GM18907 (cell line): ENCODE measurements at regions not wholly inside any gene's neighbourhood (a gene's known extent, or its start where the extent isn't known, plus 50 kb on each side); places are given as distances from the start of the nearest gene placed in this dataset.

Source experiments
- ATAC-seq: cut with Tn5 transposase; IDR thresholded peaks from one replicate; pipeline ENCODE4 v1.9.1; 2021; ENCODE audit warnings: mild to moderate bottlenecking, moderate library complexity; ENCODE audit not compliant: unreplicated experiment

GRCh38 chr5:74173241-74173640, 467.3 kb downstream of the ENC1 start:
- ATAC-seq = no peak

GRCh38 chr5:74169701-74170100, 470.8 kb downstream of the ENC1 start:
- ATAC-seq = no peak

GRCh38 chr5:74167930-74168315, 472.6 kb downstream of the ENC1 start:
- no peak for ATAC-seq

GRCh38 chr5:74167206-74167929, 473.2 kb downstream of the ENC1 start:
- no peak for ATAC-seq

- no peak for ATAC-seq
Measured at GRCh38 chr5:74166064-74166463, 474.5 kb downstream of the ENC1 start.

- no peak for ATAC-seq
Measured at GRCh38 chr5:74164725-74165235, 475.7 kb downstream of the ENC1 start.

GRCh38 chr5:74162524-74162923, 478.0 kb downstream of the ENC1 start:
- no peak for ATAC-seq

GRCh38 chr5:74161170-74161569, 479.4 kb downstream of the ENC1 start:
- no peak for ATAC-seq

GRCh38 chr5:74156728-74157383, 483.7 kb downstream of the ENC1 start:
- ATAC-seq = no peak

- ATAC-seq = no peak
Measured at GRCh38 chr5:74155501-74155900, 485.0 kb downstream of the ENC1 start.

GRCh38 chr5:74154526-74154925, 486.0 kb downstream of the ENC1 start:
- no peak for ATAC-seq

GRCh38 chr5:74153255-74153790, 487.2 kb downstream of the ENC1 start:
- no peak for ATAC-seq

GRCh38 chr5:74152625-74153254, 487.8 kb downstream of the ENC1 start:
- no peak for ATAC-seq

GRCh38 chr5:74152136-74152535, 488.4 kb downstream of the ENC1 start:
- ATAC-seq = no peak

- no peak for ATAC-seq
Measured at GRCh38 chr5:74149395-74149794, 491.1 kb downstream of the ENC1 start.

- ATAC-seq = no peak
Measured at GRCh38 chr5:74148321-74148720, 492.2 kb downstream of the ENC1 start.

- ATAC-seq = no peak
Measured at GRCh38 chr5:74146796-74147195, 493.7 kb downstream of the ENC1 start.

GRCh38 chr5:74145951-74146350, 494.6 kb downstream of the ENC1 start:
- no peak for ATAC-seq

GRCh38 chr5:74143721-74144330, 496.7 kb downstream of the ENC1 start:
- no peak for ATAC-seq

- no peak for ATAC-seq
Measured at GRCh38 chr5:74143151-74143550, 497.4 kb downstream of the ENC1 start.

- no peak for ATAC-seq
Measured at GRCh38 chr5:74141053-74141452, 499.5 kb downstream of the ENC1 start.
